ENCODE measurements at regions not wholly inside any gene's neighbourhood (a gene's known extent, or its start where the extent isn't known, plus 50 kb on each side); places are given as distances from the start of the nearest gene placed in this dataset.
A peak's percentile ranks its signal among the peaks of the same experiment; 100 is the strongest.

GRCh38 chr10:4266416-4267085 lies 481.5 kb upstream of the KLF6 start:
- intact Hi-C loops (cut with DNase I): no loop called here
- TF ChIP-seq, protein P1, sequence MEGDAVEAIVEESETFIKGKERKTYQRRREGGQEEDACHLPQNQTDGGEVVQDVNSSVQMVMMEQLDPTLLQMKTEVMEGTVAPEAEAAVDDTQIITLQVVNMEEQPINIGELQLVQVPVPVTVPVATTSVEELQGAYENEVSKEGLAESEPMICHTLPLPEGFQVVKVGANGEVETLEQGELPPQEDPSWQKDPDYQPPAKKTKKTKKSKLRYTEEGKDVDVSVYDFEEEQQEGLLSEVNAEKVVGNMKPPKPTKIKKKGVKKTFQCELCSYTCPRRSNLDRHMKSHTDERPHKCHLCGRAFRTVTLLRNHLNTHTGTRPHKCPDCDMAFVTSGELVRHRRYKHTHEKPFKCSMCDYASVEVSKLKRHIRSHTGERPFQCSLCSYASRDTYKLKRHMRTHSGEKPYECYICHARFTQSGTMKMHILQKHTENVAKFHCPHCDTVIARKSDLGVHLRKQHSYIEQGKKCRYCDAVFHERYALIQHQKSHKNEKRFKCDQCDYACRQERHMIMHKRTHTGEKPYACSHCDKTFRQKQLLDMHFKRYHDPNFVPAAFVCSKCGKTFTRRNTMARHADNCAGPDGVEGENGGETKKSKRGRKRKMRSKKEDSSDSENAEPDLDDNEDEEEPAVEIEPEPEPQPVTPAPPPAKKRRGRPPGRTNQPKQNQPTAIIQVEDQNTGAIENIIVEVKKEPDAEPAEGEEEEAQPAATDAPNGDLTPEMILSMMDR (IDR thresholded peaks at IDR 0.05): no peak
- no peaks in the 10 kb centered on the region for H3K27me3 ChIP-seq
- FAIRE-seq: no peak
- no peak for DNase-seq
- no peak overlapping the region for H3K4me3 ChIP-seq
- peak in 3 of 4 donors; percentile 35 to 66 (median 44) for ATAC-seq
- no peaks in the 10 kb centered on the region for H3K9me3 ChIP-seq
- no peak overlapping the region for H3K27ac ChIP-seq
- H3K36me3 ChIP-seq: no peaks in the 10 kb centered on the region
- 31 to 46% methylated on average over 4 of the region's 4 CpGs for WGBS, 2 donors
- H3K4me1 ChIP-seq: no peaks in the 10 kb centered on the region

DNA sequence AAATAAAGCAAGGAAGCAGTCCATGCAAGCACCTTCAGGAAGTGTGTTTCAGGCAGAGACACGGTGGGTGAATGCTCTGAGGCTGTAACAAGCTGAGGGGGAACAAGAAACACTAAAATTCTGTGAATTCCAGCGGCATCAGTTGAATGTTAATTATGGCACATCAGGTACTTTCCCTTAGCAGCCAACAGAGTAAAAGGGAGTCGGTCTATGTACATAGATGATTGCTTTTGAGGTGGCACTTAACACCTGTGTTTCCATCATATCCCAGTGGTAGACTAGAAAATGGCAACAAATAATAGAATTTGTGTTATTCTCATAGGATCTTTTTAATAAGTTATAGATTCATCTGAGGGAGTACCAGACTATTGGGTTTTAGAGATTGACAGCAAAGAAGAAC lies 481.0 kb upstream of the KLF6 start:
- TF ChIP-seq, protein P1 (IDR thresholded peaks at IDR 0.05): no peak
- no peaks in the 10 kb centered on the region for H3K27me3 ChIP-seq
- H3K9me3 ChIP-seq: no peaks in the 10 kb centered on the region
- ATAC-seq (no peak), DNase-seq (no peak), FAIRE-seq (no peak)
- H3K4me3 ChIP-seq: no peak overlapping the region
- intact Hi-C loops (cut with DNase I): no loop called here
- H3K36me3 ChIP-seq: no peaks in the 10 kb centered on the region
- H3K27ac ChIP-seq: no peak overlapping the region
- WGBS, 2 donors: 55 to 75% methylated on average over 3 of the region's 3 CpGs
- H3K4me1 ChIP-seq: no peaks in the 10 kb centered on the region

- ATAC-seq: no peak
- Histone ChIP-seq H3K27me3 (no peaks in the 10 kb centered on the region), H3K9me3 (no peaks in the 10 kb centered on the region), H3K4me1 (no peaks in the 10 kb centered on the region), H3K36me3 (no peaks in the 10 kb centered on the region), H3K27ac (no peak overlapping the region), H3K4me3 (no peak overlapping the region)
- DNase-seq: no peak
- no peak for FAIRE-seq
- intact Hi-C loops (cut with DNase I): no loop called here
- TF ChIP-seq, protein P1 (IDR thresholded peaks at IDR 0.05): no peak
- 62 to 64% methylated on average over 8 of the region's 8 CpGs for WGBS, 2 donors
Measured at GRCh38 chr10:4264209-4264865, 479.3 kb upstream of the KLF6 start.

- FAIRE-seq: no peak
- Histone ChIP-seq H3K27me3 (no peaks in the 10 kb centered on the region), H3K9me3 (no peaks in the 10 kb centered on the region), H3K4me3 (no peak overlapping the region), H3K27ac (no peak overlapping the region), H3K36me3 (no peaks in the 10 kb centered on the region), H3K4me1 (no peaks in the 10 kb centered on the region)
- intact Hi-C loops (cut with DNase I): no loop called here
- TF ChIP-seq, protein P1 (IDR thresholded peaks at IDR 0.05): no peak
- no peak for DNase-seq
- ATAC-seq: no peak
- WGBS, 2 donors: 48 to 51% methylated on average over 3 of the region's 3 CpGs
Measured at GRCh38 chr10:4263601-4263921, 478.6 kb upstream of the KLF6 start.

DNA sequence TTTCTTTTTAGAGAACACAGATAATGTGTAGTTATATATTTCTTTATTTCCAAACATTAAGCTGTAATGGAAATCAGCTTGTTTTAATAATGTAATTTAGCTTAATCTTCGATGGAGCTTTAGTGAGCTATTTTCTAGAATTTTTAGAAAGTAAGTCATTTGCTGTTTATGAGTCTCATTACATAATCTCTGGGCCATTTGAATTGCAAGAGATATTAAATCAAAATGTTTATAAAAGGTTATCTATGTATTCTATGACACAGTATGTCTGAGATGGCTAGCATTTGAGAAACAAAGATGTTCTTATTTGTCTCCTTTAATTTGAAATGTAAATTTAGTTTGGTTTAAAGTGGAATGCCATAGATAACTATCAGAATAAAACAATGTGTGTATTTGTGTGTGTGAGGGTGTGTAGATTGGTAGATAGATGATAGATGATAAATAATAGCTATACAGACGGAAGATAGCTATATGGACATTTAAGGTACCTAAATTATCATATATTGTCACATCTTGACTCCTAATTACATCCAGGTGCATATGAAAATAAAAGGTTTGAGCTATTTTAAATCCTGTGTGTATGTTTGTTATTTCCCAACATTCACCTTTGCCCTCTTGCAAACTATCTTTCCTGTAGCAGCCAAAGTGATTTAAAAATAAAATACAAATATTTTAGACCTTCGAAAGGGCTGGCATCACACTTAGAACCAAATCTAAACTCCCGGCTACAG lies 478.0 kb upstream of the KLF6 start:
- Histone ChIP-seq H3K4me1 (no peaks in the 10 kb centered on the region), H3K27ac (no peak overlapping the region), H3K36me3 (no peaks in the 10 kb centered on the region), H3K4me3 (no peak overlapping the region), H3K27me3 (no peaks in the 10 kb centered on the region), H3K9me3 (no peaks in the 10 kb centered on the region)
- ATAC-seq (no peak), DNase-seq (no peak), FAIRE-seq (no peak)
- TF ChIP-seq, protein P1 (IDR thresholded peaks at IDR 0.05): no peak
- intact Hi-C loops (cut with DNase I): no loop called here
- WGBS, 2 donors: 51 to 60% methylated on average over 4 of the region's 4 CpGs

Measured in pancreas (tissue), 10 donors.